HEK293 (cell line): ENCODE measurements at regions not wholly inside any gene's neighbourhood (a gene's known extent, or its start where the extent isn't known, plus 50 kb on each side); places are given as distances from the start of the nearest gene placed in this dataset.

Source experiments
- ZBTB17 ChIP-seq: fragments of 450-650 bp; formaldehyde crosslinking; IDR thresholded peaks from 2 replicates; pipeline ENCODE4 v1.5.1; 2016; ENCODE audit warnings: missing biosample characterization, missing genetic modification characterization
- ZNF23 ChIP-seq: fragments of 450-650 bp; formaldehyde crosslinking; IDR thresholded peaks from 2 replicates; pipeline ENCODE4 v1.5.1; 2016; ENCODE audit warnings: missing biosample characterization, missing genetic modification characterization, borderline replicate concordance

DNA sequence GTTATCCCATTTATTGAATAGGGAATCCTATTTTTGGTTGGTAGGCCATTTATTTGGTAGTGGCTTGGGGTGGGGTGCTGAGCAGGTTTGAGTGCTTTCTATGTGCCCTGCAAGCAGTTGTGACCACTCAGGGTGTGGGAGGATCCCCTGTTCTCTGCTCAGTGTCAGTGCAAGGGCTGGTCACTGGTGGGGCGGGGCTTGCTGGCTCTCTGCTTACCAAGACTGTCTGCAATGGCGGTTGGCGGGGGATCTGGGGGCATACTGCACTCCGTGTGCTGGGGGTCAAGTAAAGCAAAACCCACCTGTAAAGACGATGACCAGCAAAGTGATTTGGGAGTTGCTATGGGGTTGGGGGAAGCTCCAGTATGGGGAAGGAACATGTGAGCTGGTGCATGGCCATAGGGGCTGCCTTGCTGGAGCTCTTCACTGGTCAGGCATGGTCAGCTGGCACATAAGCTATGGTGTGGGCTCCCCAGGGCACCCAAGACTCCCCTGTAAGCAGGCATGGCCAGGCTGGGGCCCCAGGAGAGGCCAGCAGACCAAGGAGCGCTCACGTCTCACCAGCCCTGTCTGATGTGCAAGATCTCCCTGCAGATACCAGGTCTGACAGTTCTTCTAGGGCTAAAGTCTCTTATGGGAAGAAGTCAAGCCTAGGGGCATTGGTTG is 83.0 kb upstream of the GRXCR1 start:
- TF ChIP-seq ZNF23 (tag by site-specific recombination) (no peak), ZBTB17 (tag by site-specific recombination) (no peak)
